Fibroblast of lung (primary cell): ENCODE measurements at regions not wholly inside any gene's neighbourhood (a gene's known extent, or its start where the extent isn't known, plus 50 kb on each side); places are given as distances from the start of the nearest gene placed in this dataset.

Source experiments
- DNase-seq, 2 donors: peaks; one replicate each; pipeline versions ENCODE4 v3.0.0 to v3.0.0-alpha.2; 2010; ENCODE audit warnings: low read depth in 2 of 2
- H2AFZ ChIP-seq: 2 replicates; pipeline ENCODE4 v1.5.1; 2012; ENCODE audit warnings: low read length, control low read depth, inconsistent platforms
- H3K27ac ChIP-seq: 2 replicates; pipeline ENCODE4 v1.5.1; 2011; ENCODE audit warnings: low read length, control low read depth; ENCODE audit not compliant: insufficient read depth
- H3K27me3 ChIP-seq: 2 replicates; pipeline ENCODE4 v1.5.1; 2011; ENCODE audit warnings: mild to moderate bottlenecking, low read length; ENCODE audit not compliant: control insufficient read depth, insufficient read depth
- H3K36me3 ChIP-seq: 2 replicates; pipeline ENCODE4 v1.5.1; 2011; ENCODE audit warnings: low read length; ENCODE audit not compliant: control insufficient read depth, insufficient read depth
- H3K4me1 ChIP-seq: 2 replicates; pipeline ENCODE4 v1.5.1; 2011; ENCODE audit warnings: low read length; ENCODE audit not compliant: control insufficient read depth, insufficient read depth; ENCODE audit errors: extremely low read depth
- H3K4me2 ChIP-seq: 2 replicates; pipeline ENCODE4 v1.5.1; 2011; ENCODE audit warnings: low read length, control low read depth; ENCODE audit not compliant: insufficient read depth; ENCODE audit errors: extremely low read depth
- H3K4me3 ChIP-seq, 4 experiments: fragments of 200-600 bp in 1 of 4; sonication (generic) in 1 of 4; replicated peaks in 1 of 4; 2 replicates each; pipeline ENCODE4 v1.5.1; 2011 to 2016; ENCODE audit warnings: low read length in 4 of 4, low read depth in 3 of 4, mild to moderate bottlenecking in 3 of 4, control low read depth in 2 of 4, inconsistent platforms in 1 of 4, mixed read lengths in 1 of 4; ENCODE audit not compliant: insufficient read depth in 1 of 4; ENCODE audit errors: control extremely low read depth in 1 of 4
- H3K79me2 ChIP-seq: 2 replicates; pipeline ENCODE4 v1.5.1; 2012; ENCODE audit warnings: mild to moderate bottlenecking, low read length, inconsistent platforms; ENCODE audit not compliant: control insufficient read depth, insufficient read depth
- H3K9ac ChIP-seq: 2 replicates; pipeline ENCODE4 v1.5.1; 2011; ENCODE audit warnings: mild to moderate bottlenecking, low read length, control low read depth; ENCODE audit not compliant: insufficient read depth
- H3K9me3 ChIP-seq: 2 replicates; pipeline ENCODE4 v1.5.1; 2012; ENCODE audit warnings: low read depth, low read length; ENCODE audit not compliant: control insufficient read depth, insufficient read depth
- H4K20me1 ChIP-seq: 2 replicates; pipeline ENCODE4 v1.5.1; 2011; ENCODE audit warnings: low read length; ENCODE audit not compliant: control insufficient read depth, insufficient read depth; ENCODE audit errors: extremely low read depth
- CTCF ChIP-seq, 2 donors: IDR thresholded peaks in 1 of 2; conservative IDR thresholded peaks in 1 of 2; 1 replicate in 1 of 2; 2 replicates in 1 of 2; pipeline ENCODE4 v1.5.1; 2011 to 2012; ENCODE audit warnings: low read length in 2 of 2, control low read depth in 1 of 2, inconsistent platforms in 1 of 2, low read depth in 1 of 2, mild to moderate bottlenecking in 1 of 2
- EZH2 ChIP-seq: IDR thresholded peaks from 2 replicates; pipeline ENCODE4 v1.5.1; 2012; ENCODE audit warnings: low read length, control low read depth, mild to moderate bottlenecking; ENCODE audit errors: missing control alignments

GRCh38 chr18:1929720-1930119, 641.6 kb downstream of the METTL4 start:
- DNase-seq: no peak
- H4K20me1 ChIP-seq: no peaks in the 10 kb centered on the region
- TF ChIP-seq EZH2 (no peak), CTCF (conservative IDR thresholded peaks at IDR 0.05 in 1 of 2, IDR thresholded peaks at IDR 0.05 in 1 of 2; ENCODE audit: low read depth in 1 of 2, low read length in 2 of 2) (no peak)

GRCh38 chr18:1930291-1931270, 640.7 kb downstream of the METTL4 start:
- H3K27ac ChIP-seq: no peak overlapping the region
- H3K4me2 ChIP-seq: no peak overlapping the region
- no peak overlapping the region for H3K4me3 ChIP-seq
- no peaks in the 10 kb centered on the region for H3K27me3 ChIP-seq
- no peak for TF ChIP-seq CTCF (conservative IDR thresholded peaks at IDR 0.05 in 1 of 2, IDR thresholded peaks at IDR 0.05 in 1 of 2; ENCODE audit: low read depth in 1 of 2, low read length in 2 of 2)
- no peak for TF ChIP-seq EZH2
- no peaks in the 10 kb centered on the region for H3K4me1 ChIP-seq
- H3K79me2 ChIP-seq: no peaks in the 10 kb centered on the region
- no peak overlapping the region for H2AFZ ChIP-seq
- H4K20me1 ChIP-seq: no peaks in the 10 kb centered on the region
- no peaks in the 10 kb centered on the region for H3K36me3 ChIP-seq
- H3K9me3 ChIP-seq: no peaks in the 10 kb centered on the region
- no peak overlapping the region for H3K9ac ChIP-seq
- DNase-seq: no peak

More at GRCh38 chr18:1929720-1930119, 641.6 kb downstream of the METTL4 start:
- Histone ChIP-seq H3K4me2 (no peak overlapping the region), H3K9me3 (no peaks in the 10 kb centered on the region), H2AFZ (no peak overlapping the region), H3K36me3 (no peaks in the 10 kb centered on the region), H3K4me1 (no peaks in the 10 kb centered on the region), H3K27ac (no peak overlapping the region), H3K9ac (no peak overlapping the region), H3K79me2 (no peaks in the 10 kb centered on the region), H3K4me3 (no peak overlapping the region), H3K27me3 (no peaks in the 10 kb centered on the region)

- Histone ChIP-seq H3K4me2 (no peak overlapping the region), H2AFZ (no peak overlapping the region), H3K36me3 (no peaks in the 10 kb centered on the region), H3K4me1 (no peaks in the 10 kb centered on the region), H3K79me2 (no peaks in the 10 kb centered on the region), H3K27ac (no peak overlapping the region), H3K27me3 (no peaks in the 10 kb centered on the region), H3K4me3 (no peak overlapping the region), H3K9ac (no peak overlapping the region), H3K9me3 (no peaks in the 10 kb centered on the region), H4K20me1 (no peaks in the 10 kb centered on the region)
- no peak for DNase-seq
- TF ChIP-seq EZH2 (no peak), CTCF (conservative IDR thresholded peaks at IDR 0.05 in 1 of 2, IDR thresholded peaks at IDR 0.05 in 1 of 2; ENCODE audit: low read depth in 1 of 2, low read length in 2 of 2) (no peak)
These were observed 618.8 kb downstream of the METTL4 start for GRCh38 chr18:1952486-1952885.
